HCT116 (cell line): ENCODE measurements at regions not wholly inside any gene's neighbourhood (a gene's known extent, or its start where the extent isn't known, plus 50 kb on each side); places are given as distances from the start of the nearest gene placed in this dataset.
"Not testable (repeated sequence)": the region's sequence is repeated elsewhere in the genome, so short reads cannot be mapped to it uniquely, and the experiment has no call there.

ENCODE experiments used
- ATAC-seq: fragments of 200-7000 bp; cut with Tn5 transposase; 2 replicates; pipeline ENCODE4 v1.9.1; 2020; ENCODE audit warnings: mild to moderate bottlenecking, moderate library complexity
- BruUV-seq: library from RNA; stranded (reverse); fragments of 400-500 nt; replicated peaks from 2 replicates; lab custom pipeline; 2021; lab: Mats Ljungman, UMichigan
- CTCF ChIA-PET: fragments of 300-600 bp; sonication (Branson Sonifier 250); formaldehyde crosslinking; loops from one replicate; lab custom pipeline; 2021; ENCODE audit warnings: antibody characterized with exemption; lab: Charles Lee
- POLR2A ChIA-PET: fragments of 300-600, 350-600 bp; sonication (Branson Sonifier 250); formaldehyde crosslinking; loops from one replicate; lab custom pipeline; 2021; ENCODE audit warnings: antibody characterized with exemption; lab: Charles Lee
- RAD21 ChIA-PET, 2 experiments: fragments of 300-600 bp; sonication (Branson Sonifier 250); formaldehyde crosslinking; loops; one replicate each; lab custom pipeline; 2023; ENCODE audit warnings: low total read pairs in 2 of 2; ENCODE audit not compliant: uncharacterized antibody in 2 of 2, unreplicated experiment in 2 of 2, low non-redundant PET in 1 of 2; lab: Charles Lee
- DNase-seq: peaks from one replicate; pipeline ENCODE4 v3.0.0-alpha.2; 2010; ENCODE audit warnings: low read depth, low spot score
- H2AFZ ChIP-seq: fragments of 200-600 bp; shearing (Covaris generic), sonication (generic); 2 replicates; pipeline ENCODE4 v1.6.1; 2017; ENCODE audit warnings: low read depth, mixed run types, mixed read lengths, antibody characterized with exemption, low read length; ENCODE audit not compliant: poor library complexity, severe bottlenecking
- H3K27ac ChIP-seq: 2 replicates; pipeline ENCODE4 v1.5.1; 2012; ENCODE audit warnings: low read depth, low read length
- H3K27me3 ChIP-seq: fragments of 200-600 bp; sonication (generic); 2 replicates; pipeline ENCODE4 v1.6.1; 2016; ENCODE audit warnings: mixed run types, low read length, mixed read lengths; ENCODE audit not compliant: insufficient read depth
- H3K36me3 ChIP-seq, 2 experiments: fragments of 200-500 bp in 1 of 2; fragments of 200-600 bp in 1 of 2; sonication (Bioruptor generic) in 1 of 2; sonication (generic) in 1 of 2; 2 replicates each; pipeline versions ENCODE4 v1.5.1 to v1.6.1; 2014 to 2016; ENCODE audit warnings: low read length in 2 of 2, inconsistent platforms in 1 of 2, mixed read lengths in 1 of 2, mixed run types in 1 of 2; ENCODE audit not compliant: insufficient read depth in 2 of 2, control insufficient read depth in 1 of 2
- H3K4me1 ChIP-seq, 2 experiments: fragments of 200-600 bp in 1 of 2; sonication (generic) in 1 of 2; 2 replicates each; pipeline versions ENCODE4 v1.5.1 to v1.6.1; 2012 to 2017; ENCODE audit warnings: low read length in 2 of 2, inconsistent platforms in 1 of 2, mild to moderate bottlenecking in 1 of 2, mixed read lengths in 1 of 2, mixed run types in 1 of 2, moderate library complexity in 1 of 2; ENCODE audit not compliant: insufficient read depth in 2 of 2, control insufficient read depth in 1 of 2
- H3K4me2 ChIP-seq: fragments of 200-600 bp; sonication (generic); 2 replicates; pipeline ENCODE4 v1.6.1; 2017; ENCODE audit warnings: mixed run types, low read length, mixed read lengths
- H3K4me3 ChIP-seq, 2 experiments: fragments of 200-600 bp in 1 of 2; sonication (generic) in 1 of 2; replicated peaks in 1 of 2; 2 replicates each; pipeline ENCODE4 v1.5.1; 2011 to 2016; ENCODE audit warnings: low read length in 2 of 2, control low read depth in 1 of 2, low read depth in 1 of 2, mild to moderate bottlenecking in 1 of 2, mixed read lengths in 1 of 2, mixed run types in 1 of 2
- H3K79me2 ChIP-seq: fragments of 200-600 bp; sonication (generic); 2 replicates; pipeline ENCODE4 v1.6.1; 2017; ENCODE audit warnings: mild to moderate bottlenecking, mixed run types, low read length, moderate library complexity, mixed read lengths; ENCODE audit not compliant: insufficient read depth
- H3K9ac ChIP-seq: fragments of 200-600 bp; sonication (generic); 2 replicates; pipeline ENCODE4 v1.6.1; 2016; ENCODE audit warnings: low read length, mixed read lengths
- H3K9me2 ChIP-seq: fragments of 200-600 bp; sonication (generic), shearing (Covaris generic); 2 replicates; pipeline ENCODE4 v1.6.1; 2017; ENCODE audit warnings: mixed run types, mild to moderate bottlenecking, moderate library complexity; ENCODE audit not compliant: insufficient read depth
- H3K9me3 ChIP-seq, 2 experiments: fragments of 200-500 bp in 1 of 2; fragments of 200-600 bp in 1 of 2; sonication (Bioruptor generic) in 1 of 2; sonication (generic) in 1 of 2; 2 replicates each; pipeline ENCODE4 v1.6.1; 2014 to 2017; ENCODE audit warnings: low read length in 2 of 2, mixed read lengths in 2 of 2, inconsistent platforms in 1 of 2, low read depth in 1 of 2, mild to moderate bottlenecking in 1 of 2, mixed run types in 1 of 2, moderate library complexity in 1 of 2; ENCODE audit not compliant: control insufficient read depth in 1 of 2, insufficient read depth in 1 of 2
- H4K20me1 ChIP-seq: fragments of 200-600 bp; sonication (generic), shearing (Covaris generic); 2 replicates; pipeline ENCODE4 v1.6.1; 2017; ENCODE audit warnings: mixed run types, mild to moderate bottlenecking, moderate library complexity; ENCODE audit not compliant: insufficient read depth
- ATF3 ChIP-seq: IDR thresholded peaks from 2 replicates; pipeline ENCODE4 v1.6.1; 2012
- EZH2 ChIP-seq: fragments of 200-600 bp; sonication (generic); IDR thresholded peaks from 2 replicates; pipeline ENCODE4 v1.6.1; 2017; ENCODE audit warnings: antibody characterized with exemption, mixed run types
- EZH2phosphoT487 ChIP-seq: fragments of 200-600 bp; IDR thresholded peaks from 2 replicates; pipeline ENCODE4 v1.6.1; 2018; ENCODE audit warnings: antibody characterized with exemption, borderline replicate concordance
- MAX ChIP-seq: IDR thresholded peaks from 2 replicates; pipeline ENCODE4 v1.6.1; 2012
- POLR2A ChIP-seq: IDR thresholded peaks from 2 replicates; pipeline ENCODE4 v1.7.0; 2011; ENCODE audit warnings: borderline replicate concordance; ENCODE audit not compliant: insufficient read depth, insufficient read length; ENCODE audit errors: extremely low read depth
- POLR2AphosphoS5 ChIP-seq: IDR thresholded peaks from 2 replicates; pipeline ENCODE4 v1.6.1; 2011; ENCODE audit warnings: mild to moderate bottlenecking, low read depth, low read length, moderate library complexity
- RAD21 ChIP-seq: IDR thresholded peaks from 2 replicates; pipeline ENCODE4 v1.6.1; 2012; ENCODE audit warnings: low read depth, mild to moderate bottlenecking
- SRF ChIP-seq: IDR thresholded peaks from 2 replicates; pipeline ENCODE4 v1.6.1; 2012; ENCODE audit warnings: low read depth
- YY1 ChIP-seq: IDR thresholded peaks from 2 replicates; pipeline ENCODE4 v1.6.1; 2011; ENCODE audit warnings: low read length, low read depth, moderate library complexity, mild to moderate bottlenecking; ENCODE audit not compliant: insufficient replicate concordance; ENCODE audit errors: extremely low read depth
- ZNF274 ChIP-seq: fragments of 200-500 bp; sonication (Bioruptor generic); IDR thresholded peaks from 2 replicates; pipeline ENCODE4 v1.6.1; 2014; ENCODE audit warnings: mild to moderate bottlenecking, low read depth, low read length, inconsistent platforms
- intact Hi-C: fragments of 100-400 bp; cut with micrococcal nuclease; formaldehyde crosslinking; loops from 2 replicates; pipeline ENCODE4 v1.10.0; 2022

GRCh38 chr9:20235206-20235605, 387.1 kb downstream of the MLLT3 start:
- H3K4me3 ChIP-seq, H4K20me1 ChIP-seq, H3K9ac ChIP-seq, H3K4me2 ChIP-seq, BruUV-seq, H3K79me2 ChIP-seq, H3K4me1 ChIP-seq, H3K27me3 ChIP-seq, ATAC-seq, H3K9me3 ChIP-seq, POLR2A ChIA-PET, DNase-seq, CTCF ChIA-PET, H3K36me3 ChIP-seq, intact Hi-C loops, H2AFZ ChIP-seq, H3K27ac ChIP-seq, RAD21 ChIA-PET, H3K9me2 ChIP-seq: not testable (repeated sequence)

- H3K27ac ChIP-seq, result no peak overlapping the region
- DNase-seq (no peak), ATAC-seq (no peak)
- no peak for TF ChIP-seq EZH2
- TF ChIP-seq POLR2A, result no peak
- TF ChIP-seq ZNF274, result no peak
- no peak for TF ChIP-seq EZH2phosphoT487
- no peak for TF ChIP-seq SRF
- TF ChIP-seq ATF3, result no peak
- no peak for TF ChIP-seq POLR2AphosphoS5
- no peak for TF ChIP-seq YY1
- no peak for TF ChIP-seq MAX
- no peak for TF ChIP-seq RAD21
- H3K9me2 ChIP-seq, result no peaks in the 10 kb centered on the region
- no peak overlapping the region for H2AFZ ChIP-seq
- no peaks in the 10 kb centered on the region for H3K4me1 ChIP-seq
- H3K9ac ChIP-seq, result no peak overlapping the region
- ChIA-PET CTCF (no interaction called here), RAD21 (no interaction called here), POLR2A (no interaction called here)
- intact Hi-C loops, result no loop called here
- 0 out of 2 replicates have a peak, but pooled peaks cover 15% of the 10 kb centered on the region for H3K27me3 ChIP-seq
- H4K20me1 ChIP-seq, result no peaks in the 10 kb centered on the region
- H3K4me3 ChIP-seq, result no peak overlapping the region
- no peaks in the 10 kb centered on the region for H3K9me3 ChIP-seq
- H3K36me3 ChIP-seq, result no peaks in the 10 kb centered on the region
- no peak overlapping the region for H3K4me2 ChIP-seq
- no peaks in the 10 kb centered on the region for H3K79me2 ChIP-seq
- BruUV-seq, result no TSS peak
Observed at GRCh38 chr9:20228096-20228495, 394.2 kb downstream of the MLLT3 start.
